ENCODE measurements at regions not wholly inside any gene's neighbourhood (a gene's known extent, or its start where the extent isn't known, plus 50 kb on each side); places are given as distances from the start of the nearest gene placed in this dataset.

- Histone ChIP-seq H4K20me1 (no peaks in the 10 kb centered on the region; a peak in 1 of 22 replicates), H3K36me3 (no peaks in the 10 kb centered on the region), H3K9me3 (replicated peaks in 1 of 11) (peaks cover 0 to 12% (median 4%) of the 10 kb centered on the region in 11 experiments; a peak in 4 of 22 replicates), H3K27ac (no peak overlapping the region), H3K9ac (no peak overlapping the region), H3K4me3 (no peak overlapping the region), H3K27me3 (peaks cover 0 to 15% (median 0%) of the 10 kb centered on the region in 11 experiments; a peak in 7 of 22 replicates), H3K4me1 (peaks cover 12 to 18% (median 14%) of the 10 kb centered on the region in 10 experiments), H3K4me2 (no peak overlapping the region)
- TF ChIP-seq Cebpa-rat (IDR thresholded peaks at IDR 0.05): no peak
Observed at GRCh38 chr13:44317752-44318151, 55.9 kb upstream of the SERP2 start.

GRCh38 chr13:44318161-44318560, 55.5 kb upstream of the SERP2 start:
- no peak overlapping the region for H3K4me2 ChIP-seq
- H4K20me1 ChIP-seq: no peaks in the 10 kb centered on the region; a peak in 1 of 22 replicates
- H3K4me3 ChIP-seq: no peak overlapping the region
- H3K27ac ChIP-seq: no peak overlapping the region
- H3K4me1 ChIP-seq: peaks cover 11 to 14% (median 12%) of the 10 kb centered on the region in 10 experiments
- H3K9me3 ChIP-seq (replicated peaks in 1 of 11): peaks cover 0 to 12% (median 4%) of the 10 kb centered on the region in 11 experiments; a peak in 4 of 22 replicates
- no peak for TF ChIP-seq Cebpa-rat (IDR thresholded peaks at IDR 0.05)
- no peaks in the 10 kb centered on the region for H3K36me3 ChIP-seq
- H3K27me3 ChIP-seq: peaks cover 0 to 11% (median 0%) of the 10 kb centered on the region in 11 experiments; a peak in 6 of 22 replicates
- no peak overlapping the region for H3K9ac ChIP-seq

GRCh38 chr13:44320611-44321010, 53.0 kb upstream of the SERP2 start:
- H3K4me3 ChIP-seq: no peak overlapping the region
- peaks cover 0 to 12% (median 4%) of the 10 kb centered on the region in 11 experiments; a peak in 4 of 22 replicates for H3K9me3 ChIP-seq (replicated peaks in 1 of 11)
- TF ChIP-seq Cebpa-rat (IDR thresholded peaks at IDR 0.05): no peak
- no peaks in the 10 kb centered on the region for H4K20me1 ChIP-seq
- no peak overlapping the region for H3K9ac ChIP-seq
- no peak overlapping the region for H3K27ac ChIP-seq
- no peak overlapping the region for H3K4me2 ChIP-seq
- H3K27me3 ChIP-seq: peaks cover 0 to 11% (median 0%) of the 10 kb centered on the region in 11 experiments; a peak in 5 of 22 replicates
- no peaks in the 10 kb centered on the region for H3K36me3 ChIP-seq
- no peaks in the 10 kb centered on the region for H3K4me1 ChIP-seq

- Histone ChIP-seq H3K36me3 (no peaks in the 10 kb centered on the region), H3K27ac (no peak overlapping the region), H3K27me3 (peaks cover 0 to 3% (median 0%) of the 10 kb centered on the region in 11 experiments; a peak in 4 of 22 replicates), H3K4me3 (no peak overlapping the region), H3K4me2 (no peak overlapping the region), H3K9ac (no peak overlapping the region), H3K4me1 (no peaks in the 10 kb centered on the region), H4K20me1 (no peaks in the 10 kb centered on the region), H3K9me3 (replicated peaks in 1 of 11) (peaks cover 0 to 9% (median 4%) of the 10 kb centered on the region in 11 experiments; a peak in 6 of 22 replicates)
- no peak for TF ChIP-seq Cebpa-rat (IDR thresholded peaks at IDR 0.05)
Observed at GRCh38 chr13:44321961-44322360, 51.7 kb upstream of the SERP2 start.

GRCh38 chr13:44322928-44323327, 50.7 kb upstream of the SERP2 start:
- no peak overlapping the region for H3K27ac ChIP-seq
- no peak overlapping the region for H3K9ac ChIP-seq
- H3K4me3 ChIP-seq: no peak overlapping the region
- H3K4me1 ChIP-seq: no peaks in the 10 kb centered on the region
- H3K27me3 ChIP-seq: no peaks in the 10 kb centered on the region; a peak in 1 of 22 replicates
- H4K20me1 ChIP-seq: no peaks in the 10 kb centered on the region
- TF ChIP-seq Cebpa-rat (IDR thresholded peaks at IDR 0.05): no peak
- H3K36me3 ChIP-seq: no peaks in the 10 kb centered on the region
- peaks cover 0 to 15% (median 12%) of the 10 kb centered on the region in 11 experiments; a peak in 13 of 22 replicates for H3K9me3 ChIP-seq (replicated peaks in 1 of 11)
- no peak overlapping the region for H3K4me2 ChIP-seq

GRCh38 chr13:44323754-44324153, 49.9 kb upstream of the SERP2 start:
- no peak overlapping the region for H3K27ac ChIP-seq
- no peak overlapping the region for H3K4me2 ChIP-seq
- no peak for TF ChIP-seq Cebpa-rat (IDR thresholded peaks at IDR 0.05)
- H3K9ac ChIP-seq: no peak overlapping the region
- H3K36me3 ChIP-seq: no peaks in the 10 kb centered on the region
- H3K4me1 ChIP-seq: no peaks in the 10 kb centered on the region
- H3K4me3 ChIP-seq: no peak overlapping the region
- H4K20me1 ChIP-seq: no peaks in the 10 kb centered on the region
- peaks cover 0 to 21% (median 12%) of the 10 kb centered on the region in 11 experiments; a peak in 13 of 22 replicates for H3K9me3 ChIP-seq (replicated peaks in 1 of 11)
- no peaks in the 10 kb centered on the region for H3K27me3 ChIP-seq
